Germinal center (tissue), 1 donor: ENCODE measurements at regions not wholly inside any gene's neighbourhood (a gene's known extent, or its start where the extent isn't known, plus 50 kb on each side); places are given as distances from the start of the nearest gene placed in this dataset.

Experiments
- DNase-seq: peaks from one replicate; pipeline ENCODE4 v3.0.0; 2012; ENCODE audit warnings: mixed read lengths, low spot score

DNA sequence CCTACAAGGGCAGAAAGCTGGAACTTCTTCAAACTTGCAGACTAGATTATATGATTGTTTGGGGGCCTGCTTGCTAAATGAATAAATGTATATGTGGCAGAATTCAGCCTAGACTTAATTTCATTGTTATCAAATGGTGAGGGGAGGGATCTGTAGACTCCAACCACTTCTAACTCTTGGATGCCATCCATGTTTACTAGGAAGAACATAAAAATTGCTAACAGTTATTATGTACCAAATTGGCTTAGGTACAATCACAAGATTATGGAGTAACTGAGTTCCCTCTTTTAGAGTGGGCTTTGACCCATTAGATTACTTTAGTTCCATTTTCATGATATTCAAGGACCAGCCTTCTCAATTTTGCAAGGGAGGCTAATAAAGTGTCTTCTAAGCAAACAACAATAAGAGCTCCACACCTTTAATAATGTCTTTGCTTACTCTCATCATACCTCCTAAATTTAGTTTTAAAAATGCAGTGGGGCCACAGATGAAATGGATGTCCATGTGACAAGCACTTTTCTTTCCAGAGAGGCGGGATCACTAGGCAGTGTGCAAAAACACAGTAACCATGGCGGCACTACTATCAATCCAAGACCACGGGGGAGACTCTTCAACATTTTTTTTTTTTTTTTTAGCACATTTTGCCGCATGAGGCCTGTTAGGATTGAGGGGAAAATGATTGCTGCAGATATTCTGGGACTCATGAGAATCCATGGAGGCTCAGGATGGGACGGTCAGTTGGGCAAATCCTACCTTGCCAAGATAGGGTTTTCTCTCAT lies 217.6 kb upstream of the SPRED2 start:
- DNase-seq: no peak

DNA sequence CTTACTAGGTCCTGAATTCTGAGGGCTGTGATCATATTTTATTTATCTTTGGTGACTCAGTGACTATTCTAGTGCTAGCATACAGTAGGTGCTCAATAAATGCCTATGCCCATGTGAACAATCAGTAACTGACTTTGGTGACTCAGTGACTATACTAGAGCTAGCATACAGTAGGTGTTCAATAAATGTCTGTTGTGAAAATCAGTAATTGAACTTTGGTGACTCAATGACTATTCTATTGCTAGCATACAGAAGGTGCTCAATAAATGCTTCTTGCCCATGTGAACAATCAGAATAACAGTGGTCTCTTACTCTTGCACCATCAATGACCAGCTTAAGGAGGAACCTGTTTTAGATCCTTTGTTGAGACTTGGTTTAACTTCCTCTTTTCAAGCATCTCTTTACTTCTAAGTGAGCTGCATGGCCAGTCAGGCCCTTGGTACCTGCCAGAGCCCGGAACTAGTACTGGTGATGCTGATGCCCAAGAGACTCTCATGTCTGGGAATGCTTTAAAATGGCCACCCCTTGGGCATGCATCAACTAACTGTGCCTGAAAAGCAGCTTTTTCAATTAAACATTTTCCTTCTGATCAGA lies 214.9 kb upstream of the SPRED2 start:
- DNase-seq: peak; percentile 36

DNA sequence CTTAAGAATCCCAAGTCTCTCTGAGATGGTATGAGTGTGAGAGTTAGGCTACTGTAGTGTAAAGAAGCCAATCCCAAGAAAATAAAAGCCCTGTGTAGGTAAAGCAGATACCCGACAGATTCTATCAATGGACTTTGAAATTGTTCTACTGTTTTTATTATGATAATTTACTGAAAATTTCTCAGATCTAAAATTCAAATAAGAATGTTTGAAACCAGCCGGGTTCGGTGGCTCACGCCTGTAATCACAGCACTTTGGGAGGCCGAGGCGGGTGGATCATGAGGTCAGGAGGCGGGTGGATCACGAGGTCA lies 208.3 kb upstream of the SPRED2 start:
- DNase-seq: no peak

DNA sequence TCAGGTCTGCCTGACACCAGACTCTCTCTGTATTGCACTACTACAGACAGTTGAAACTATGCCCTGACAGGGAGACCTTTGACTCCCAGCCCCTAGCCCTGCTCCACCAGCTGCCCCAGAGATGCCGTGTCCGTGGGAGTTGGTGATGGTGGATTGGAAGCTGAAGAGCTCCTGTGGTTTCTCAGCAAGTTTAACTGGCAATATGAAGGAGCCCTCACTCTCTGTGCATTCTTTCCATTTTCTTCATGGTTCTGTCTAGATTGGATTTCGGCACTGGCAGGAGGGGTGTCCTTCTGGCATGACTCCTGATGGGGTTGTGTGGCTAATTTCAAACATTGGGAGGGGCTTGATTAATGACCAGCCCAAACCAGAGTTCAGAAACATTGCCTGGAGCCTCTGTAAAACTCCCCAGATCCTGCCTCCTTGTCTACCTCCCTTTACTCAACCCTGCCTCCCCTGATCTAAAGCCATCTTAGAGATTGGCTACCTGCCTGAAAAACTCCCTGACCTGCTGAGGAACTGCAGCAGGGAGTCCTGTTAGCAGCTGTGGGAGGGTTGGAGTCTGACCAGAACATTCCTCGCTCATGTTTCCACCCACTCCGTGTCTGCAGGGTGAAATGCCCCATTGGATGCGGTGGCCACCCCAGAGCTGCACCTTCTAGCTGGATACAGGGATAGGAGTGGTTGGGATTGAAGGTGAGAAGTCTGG lies 206.9 kb upstream of the SPRED2 start:
- no peak for DNase-seq

DNA sequence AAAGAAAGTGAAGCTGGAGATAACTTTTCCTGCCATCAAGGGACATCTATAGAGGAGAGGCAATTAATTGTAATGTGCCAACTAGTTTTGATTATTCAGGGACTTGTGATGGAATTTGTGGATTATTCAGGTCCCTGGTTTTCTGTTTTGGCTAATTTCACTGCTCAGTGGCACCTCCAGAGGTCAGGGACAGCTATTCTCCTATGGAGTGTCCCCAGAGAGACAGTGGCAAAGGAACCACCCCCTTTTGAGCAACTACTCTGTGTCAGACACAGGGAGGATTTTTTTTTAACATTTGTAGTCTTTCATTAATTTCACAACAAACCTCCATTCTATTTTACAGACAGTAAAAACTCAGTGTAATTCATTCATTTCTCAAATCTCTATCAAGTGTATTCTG lies 206.0 kb upstream of the SPRED2 start:
- no peak for DNase-seq

DNA sequence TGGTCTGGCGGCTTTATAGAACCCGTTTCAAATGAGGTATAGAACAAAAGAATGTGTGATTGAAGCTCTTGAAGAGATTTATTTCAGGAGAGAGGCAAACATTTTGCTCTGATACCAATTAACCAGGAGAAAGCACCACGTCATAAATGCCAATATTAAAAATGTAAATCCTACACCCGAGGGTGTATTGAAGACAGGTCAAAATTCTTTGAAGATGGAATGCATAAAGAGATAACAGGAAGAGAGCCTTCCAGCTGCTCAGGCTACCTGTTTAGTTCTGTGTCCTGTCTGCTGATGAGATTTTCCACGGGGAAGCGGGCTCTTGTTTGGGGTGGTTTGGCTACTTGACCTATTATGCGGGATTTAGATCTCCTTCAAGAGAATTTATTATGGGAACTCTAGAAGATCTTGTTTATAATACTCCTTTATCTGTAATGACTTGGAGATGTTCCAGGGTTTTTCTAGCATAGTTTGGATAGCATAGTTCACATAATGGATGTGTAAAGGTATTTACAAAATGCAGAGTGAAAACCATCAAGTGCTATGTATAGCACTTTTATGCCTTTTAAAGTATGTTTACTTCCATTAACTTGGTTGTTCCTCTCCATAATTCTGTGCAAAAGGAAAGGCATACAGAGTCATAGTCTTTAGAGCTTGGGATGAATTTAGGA lies 204.5 kb upstream of the SPRED2 start:
- DNase-seq: no peak

DNA sequence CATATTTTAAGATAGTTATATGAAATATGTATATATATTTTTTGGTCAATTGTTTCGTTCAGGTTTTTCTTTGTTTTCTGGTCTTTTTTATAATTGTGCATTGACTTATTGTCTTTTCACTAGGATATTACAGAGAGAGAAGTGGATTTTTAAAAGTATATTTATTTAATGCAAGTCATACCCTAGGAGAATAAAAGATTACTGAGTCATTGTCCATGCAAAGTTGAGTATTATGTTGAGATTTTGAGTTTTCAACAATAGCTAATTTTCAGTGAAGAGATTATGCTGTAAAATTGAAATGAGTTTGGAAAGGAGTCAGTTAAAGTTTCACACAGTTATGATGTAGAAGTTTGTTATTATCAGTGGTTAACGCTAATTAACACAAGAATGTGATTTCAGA lies 203.6 kb upstream of the SPRED2 start:
- no peak for DNase-seq

DNA sequence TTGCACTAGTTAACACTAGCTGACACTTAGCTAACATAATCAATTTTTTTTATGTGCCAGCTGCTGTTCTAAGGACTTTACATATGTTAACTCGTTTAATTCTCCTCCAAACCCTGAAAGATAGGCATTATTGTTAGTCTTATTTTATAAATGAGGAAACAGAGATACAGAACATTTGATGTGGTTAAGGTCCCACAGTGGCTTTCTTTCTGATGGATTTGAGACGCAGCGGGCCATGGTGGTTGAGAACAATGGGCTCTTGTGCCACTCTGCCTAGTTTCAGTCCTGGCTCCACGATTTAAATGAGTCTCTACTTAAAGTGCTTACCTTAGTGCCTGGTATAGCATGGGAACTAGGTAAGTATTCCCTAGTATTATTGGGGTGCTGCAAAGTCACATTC lies 201.9 kb upstream of the SPRED2 start:
- DNase-seq: no peak

DNA sequence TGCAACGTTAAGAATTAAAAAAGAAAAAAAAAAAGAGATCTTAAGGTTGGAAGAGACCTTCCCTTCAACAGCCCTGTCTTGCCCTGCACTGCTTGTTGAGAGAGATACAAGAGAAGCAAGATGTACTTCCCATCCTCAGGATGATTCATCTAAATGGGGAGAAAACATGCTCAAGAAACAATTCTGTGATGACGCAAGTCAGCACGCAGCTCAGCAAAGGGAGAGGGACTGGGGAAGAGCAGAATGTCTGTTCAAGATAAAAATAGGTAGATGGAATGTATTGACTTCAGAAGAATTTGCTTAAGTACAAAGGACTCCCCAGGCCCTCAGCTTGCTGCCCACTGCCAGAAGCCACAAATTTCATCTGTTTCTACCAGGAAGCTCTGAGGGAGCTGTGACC lies 198.2 kb upstream of the SPRED2 start:
- DNase-seq: no peak

DNA sequence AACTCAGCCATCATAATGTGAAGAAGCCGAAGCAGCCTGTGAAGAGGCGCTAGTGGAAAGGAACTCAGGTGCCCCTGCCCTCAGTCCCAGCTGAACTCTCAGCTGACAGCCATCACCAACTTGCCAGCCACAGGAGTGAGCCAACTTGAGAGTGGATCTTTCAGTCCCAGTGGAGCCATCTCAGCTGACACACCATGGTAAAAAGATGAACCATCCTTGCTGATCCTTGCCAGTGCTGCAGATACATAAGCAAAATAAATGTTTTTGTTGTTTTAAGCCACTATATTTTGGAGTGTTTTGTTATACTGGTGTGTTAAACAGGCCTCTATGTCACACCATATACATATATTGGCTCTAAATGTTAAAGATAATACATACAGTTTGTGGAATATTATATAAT lies 195.8 kb upstream of the SPRED2 start:
- DNase-seq: no peak

DNA sequence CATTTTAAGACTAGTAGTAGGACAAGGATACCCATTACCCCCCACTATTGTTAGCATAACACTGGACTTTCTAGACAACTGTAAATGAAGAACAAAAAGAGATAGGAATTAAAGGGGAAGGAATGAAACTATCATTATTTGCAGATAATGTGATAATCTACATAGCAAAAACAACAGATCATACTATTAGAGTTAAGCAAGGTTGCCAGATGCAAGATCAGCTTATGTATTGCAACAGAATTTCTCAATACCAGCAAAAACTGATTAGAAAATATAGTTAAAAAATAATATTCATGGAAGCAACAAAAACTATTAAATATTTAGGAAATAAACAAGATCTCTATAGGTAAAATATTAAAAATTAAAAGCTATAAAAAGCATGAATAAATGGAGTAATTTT lies 194.4 kb upstream of the SPRED2 start:
- DNase-seq: no peak

DNA sequence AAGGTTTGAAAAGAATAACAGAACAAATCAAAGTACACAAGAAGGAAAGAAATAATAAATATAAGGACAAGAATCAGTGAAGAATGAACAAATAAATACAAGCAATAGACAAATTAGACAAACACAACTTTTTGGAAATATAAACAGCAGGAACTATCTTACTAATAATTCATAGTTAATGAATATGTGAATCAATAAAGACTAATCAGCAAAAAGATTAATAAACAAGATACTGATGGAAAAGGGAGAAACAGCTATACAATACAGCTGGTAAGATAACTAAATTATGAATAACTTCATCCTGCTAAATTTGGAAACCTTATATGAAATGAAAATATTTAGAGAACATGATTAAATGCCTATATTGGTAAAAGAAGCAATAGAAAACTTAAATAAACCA lies 193.6 kb upstream of the SPRED2 start:
- DNase-seq: no peak

DNA sequence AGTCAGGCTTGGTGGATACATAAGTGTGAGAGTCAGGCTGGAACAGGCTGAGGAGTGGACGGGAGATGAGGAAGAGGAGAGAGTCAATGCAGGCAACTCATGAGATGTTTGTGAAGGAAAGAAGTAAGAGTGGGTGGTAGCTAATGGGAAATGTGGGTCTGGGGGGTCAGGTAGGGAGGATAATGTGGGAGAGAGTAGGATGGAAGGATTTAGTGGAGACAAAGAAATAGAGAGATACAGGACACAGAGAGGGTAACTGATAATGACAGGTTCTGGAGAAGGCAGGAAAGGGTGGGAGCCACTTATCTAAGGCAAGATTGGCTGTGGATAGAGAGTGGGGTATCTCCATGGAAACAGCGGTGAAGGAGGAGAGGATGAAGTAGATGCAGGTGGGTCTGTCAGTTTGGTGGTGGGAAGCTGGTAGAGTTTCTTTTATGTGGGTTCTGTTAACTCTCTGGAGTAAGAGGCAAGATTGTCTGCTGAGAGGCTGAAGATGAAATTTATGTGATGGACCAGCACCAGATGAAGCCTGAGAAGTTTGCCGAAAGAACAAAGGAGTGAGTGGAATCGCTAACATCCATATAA lies 190.6 kb upstream of the SPRED2 start:
- no peak for DNase-seq

DNA sequence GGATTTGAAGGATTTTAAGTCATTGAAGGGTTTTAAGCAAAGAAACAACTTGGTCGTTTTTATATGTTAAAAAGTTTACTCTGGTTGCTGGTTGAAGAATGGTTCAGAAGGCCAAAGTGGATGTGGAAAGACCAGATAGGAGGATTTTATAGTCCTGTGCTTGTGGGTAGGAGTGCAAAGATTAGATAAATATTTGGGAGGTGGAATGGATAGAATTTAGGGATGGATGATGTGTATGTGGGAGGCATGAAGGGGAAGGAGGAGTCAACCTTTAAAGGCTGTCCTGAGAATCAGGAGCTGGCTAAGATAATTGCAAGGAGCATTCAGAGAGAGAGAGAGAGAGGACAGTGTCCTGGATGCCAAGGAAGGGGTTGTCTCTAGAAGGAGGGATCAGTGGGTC lies 190.1 kb upstream of the SPRED2 start:
- no peak for DNase-seq

DNA sequence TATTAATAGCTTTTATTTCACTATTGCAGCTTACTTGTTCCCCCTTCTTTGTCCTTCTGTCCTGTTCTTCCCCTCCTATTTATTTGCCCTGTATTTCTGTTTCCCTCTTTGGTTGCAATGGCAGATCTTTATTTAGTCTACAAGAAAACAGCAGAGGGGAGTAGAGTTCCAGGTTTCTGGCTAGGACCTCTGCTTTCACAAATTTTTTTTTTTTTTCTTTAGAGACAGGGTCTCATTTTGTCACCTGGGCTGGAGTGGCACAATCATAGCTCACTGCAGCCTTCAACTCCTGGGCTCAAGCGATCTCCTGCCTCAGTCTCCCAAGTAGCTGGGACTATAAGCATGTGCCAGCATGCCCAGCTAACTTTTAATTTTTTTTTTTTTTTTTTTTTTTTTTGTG lies 188.1 kb upstream of the SPRED2 start:
- DNase-seq: no peak

DNA sequence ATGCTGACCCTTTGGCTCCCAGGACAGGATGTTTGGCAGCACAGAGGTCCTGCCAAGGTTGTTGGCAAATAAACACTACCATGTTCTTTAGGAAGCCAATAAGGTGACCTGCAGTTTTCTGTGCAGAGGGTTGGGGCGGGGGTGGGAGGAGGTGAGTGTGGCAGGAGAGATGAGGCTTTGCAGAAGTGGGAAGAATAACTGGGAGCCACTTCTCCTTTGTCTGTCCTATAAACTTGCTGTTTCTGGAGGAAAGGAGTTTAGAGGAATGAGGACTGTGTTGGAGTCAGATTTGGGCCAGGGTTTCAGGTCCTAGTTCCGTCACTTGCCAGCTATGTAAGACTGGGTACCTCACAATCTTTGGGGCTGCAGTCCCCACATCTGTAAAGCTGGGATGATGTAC lies 187.6 kb upstream of the SPRED2 start:
- DNase-seq: no peak

DNA sequence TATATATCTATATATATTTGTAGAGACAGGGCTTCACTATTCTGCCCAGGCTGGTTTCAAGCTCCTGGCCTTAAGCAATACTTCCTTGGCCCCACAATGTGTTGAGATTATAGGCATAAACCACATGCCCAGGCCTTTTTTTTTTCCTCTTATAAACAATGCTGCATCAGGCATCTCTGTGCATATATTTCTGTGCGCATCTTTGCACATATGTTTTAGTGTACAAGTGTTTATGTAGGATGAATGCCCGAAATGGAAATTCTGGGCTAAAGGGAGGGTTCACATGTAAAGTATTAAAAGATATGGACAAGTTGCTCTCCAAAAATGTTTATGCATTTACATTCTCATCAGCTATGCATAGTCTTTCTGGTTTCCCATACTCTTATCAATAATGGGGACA lies 183.2 kb upstream of the SPRED2 start:
- no peak for DNase-seq

DNA sequence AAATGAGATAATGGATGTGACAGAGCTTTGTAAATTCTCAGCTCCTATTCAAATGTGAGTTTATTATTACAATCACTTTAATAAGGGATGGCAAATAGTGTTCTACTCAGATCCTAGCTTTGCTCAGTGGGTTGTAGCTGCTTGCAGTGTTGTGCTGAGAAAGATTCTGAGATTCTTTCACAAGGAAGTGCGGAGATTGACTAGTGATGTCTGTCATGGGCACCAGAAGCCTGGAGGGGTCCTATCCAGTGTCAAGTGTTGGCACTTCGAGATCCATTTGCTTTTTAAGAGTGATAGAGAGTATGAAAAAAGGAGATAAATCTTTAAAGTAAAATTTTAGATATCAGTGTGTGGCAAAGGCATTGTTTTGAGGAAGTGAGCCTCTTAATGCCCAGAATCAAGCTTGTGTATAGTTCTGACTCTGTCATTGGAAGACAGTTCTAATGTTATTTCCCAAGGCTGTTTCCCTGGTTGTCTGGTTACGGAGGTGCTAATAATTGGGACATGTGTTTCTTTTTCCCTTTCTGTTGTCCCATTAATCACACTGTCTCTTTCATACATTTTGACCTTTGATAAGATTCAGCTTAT lies 181.7 kb upstream of the SPRED2 start:
- DNase-seq: no peak

DNA sequence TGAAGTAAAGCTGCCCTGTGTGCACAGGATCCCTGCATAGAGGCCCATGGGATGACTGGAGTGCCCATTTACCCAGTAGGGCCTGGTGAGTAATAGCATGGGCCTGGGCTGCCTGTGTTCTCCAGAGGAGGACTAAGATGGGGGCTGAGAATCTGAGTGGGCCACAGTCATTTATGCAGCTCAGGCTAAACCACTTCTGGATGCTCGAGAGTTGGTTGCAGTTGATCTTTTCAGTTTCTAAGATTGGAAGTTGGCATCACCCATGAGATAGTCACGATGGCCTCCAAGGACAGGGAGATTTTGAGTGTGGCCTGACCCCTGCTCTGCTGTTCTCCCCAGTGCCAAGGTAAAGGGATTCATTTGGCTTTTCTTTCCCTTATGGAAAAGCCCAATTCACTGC lies 179.1 kb upstream of the SPRED2 start:
- DNase-seq: no peak

DNA sequence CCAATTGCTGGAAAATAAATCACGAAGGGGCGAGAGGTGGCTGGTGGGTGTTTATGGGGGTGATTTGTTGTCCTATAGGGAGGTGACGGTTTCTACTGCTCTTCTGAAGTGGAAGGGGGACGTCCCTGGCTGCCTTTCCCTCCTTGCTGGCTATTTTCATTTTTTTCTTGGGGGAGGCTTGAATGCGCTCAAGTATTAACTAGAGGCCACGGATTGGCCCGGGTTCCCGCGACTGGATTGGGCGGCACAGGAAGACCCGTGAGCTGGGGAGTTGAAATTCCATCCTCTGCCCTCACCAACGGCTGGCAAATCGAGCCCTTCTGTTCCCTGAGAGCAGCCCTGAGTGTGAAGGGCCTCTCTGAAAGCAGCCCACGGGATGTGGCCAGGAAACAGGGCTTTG lies 176.5 kb upstream of the SPRED2 start:
- DNase-seq: no peak

DNA sequence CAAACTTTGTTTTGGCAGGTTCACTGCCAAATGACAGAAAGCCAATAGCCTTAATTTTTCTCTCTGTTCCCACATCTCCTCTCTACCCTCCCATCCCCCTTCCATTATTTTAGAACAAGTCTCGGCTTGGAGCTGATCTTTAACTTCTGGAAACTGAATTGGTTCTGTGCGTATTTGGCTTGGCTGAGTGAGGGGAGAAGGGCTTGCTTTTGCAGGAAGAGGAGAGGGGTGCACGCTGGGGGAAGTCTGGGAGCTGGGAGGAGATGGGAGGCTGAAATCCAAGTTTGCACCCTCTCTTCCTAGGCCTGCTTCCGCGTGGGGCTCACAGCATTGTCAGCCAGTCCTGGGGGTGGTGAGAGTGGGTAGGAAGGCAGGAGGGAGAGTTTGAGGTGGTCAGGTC lies 176.1 kb upstream of the SPRED2 start:
- DNase-seq: no peak

DNA sequence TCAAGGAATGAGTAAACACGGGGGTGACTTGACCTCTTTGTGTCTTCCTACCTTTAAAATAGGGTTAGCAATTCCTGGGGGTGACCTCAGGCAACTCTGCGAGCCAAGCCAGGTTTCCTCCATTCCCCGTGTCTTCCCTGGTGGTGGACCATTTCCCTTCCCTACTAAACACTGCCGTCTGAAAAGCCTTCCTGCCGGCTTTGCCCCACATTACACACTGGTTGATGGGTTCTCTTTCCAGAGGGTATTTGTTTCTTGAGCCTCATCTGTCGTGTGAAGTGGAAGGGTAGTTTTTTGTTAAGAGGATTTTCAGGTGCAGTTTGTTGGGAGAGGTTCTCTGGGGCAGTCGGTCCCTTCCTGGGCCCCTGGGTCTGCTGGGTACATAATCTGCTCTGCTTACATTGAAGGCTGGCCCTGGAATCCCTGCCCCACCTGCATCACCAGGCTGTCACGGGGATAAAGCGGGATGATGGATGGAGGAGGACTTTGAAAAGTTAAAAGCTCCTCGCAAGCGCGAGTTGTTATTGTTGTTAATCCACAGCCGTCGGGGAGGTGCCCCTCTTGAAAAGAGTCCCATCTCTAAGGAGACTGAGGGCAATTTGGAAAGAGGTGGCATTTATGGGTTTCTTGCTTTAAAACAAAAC lies 175.4 kb upstream of the SPRED2 start:
- no peak for DNase-seq
